Endodermal cell (in vitro differentiated cells): ENCODE measurements at regions not wholly inside any gene's neighbourhood (a gene's known extent, or its start where the extent isn't known, plus 50 kb on each side); places are given as distances from the start of the nearest gene placed in this dataset.

ENCODE experiments used
- DNase-seq: peaks from one replicate; pipeline ENCODE4 v3.0.0-alpha.2; 2017
- H3K27ac ChIP-seq: 2 replicates; pipeline ENCODE4 v1.5.1; 2013; ENCODE audit warnings: mild to moderate bottlenecking, low read depth, low read length, moderate library complexity
- H3K27me3 ChIP-seq: 2 replicates; pipeline ENCODE4 v1.6.1; 2013; ENCODE audit warnings: mild to moderate bottlenecking, low read length, moderate library complexity; ENCODE audit not compliant: insufficient read depth, control insufficient read depth, poor library complexity, severe bottlenecking
- H3K36me3 ChIP-seq: 2 replicates; pipeline ENCODE4 v1.7.0; 2013; ENCODE audit warnings: mild to moderate bottlenecking, low read length, moderate library complexity; ENCODE audit not compliant: control insufficient read depth, insufficient read depth
- H3K4me1 ChIP-seq: one replicate; pipeline ENCODE4 v1.7.0; 2013; ENCODE audit warnings: low read length; ENCODE audit not compliant: control insufficient read depth, insufficient read depth
- H3K4me3 ChIP-seq: 2 replicates; pipeline ENCODE4 v1.5.1; 2013; ENCODE audit warnings: mild to moderate bottlenecking, low read length, moderate library complexity
- H3K9ac ChIP-seq: 2 replicates; pipeline ENCODE4 v1.6.1; 2013; ENCODE audit warnings: mild to moderate bottlenecking, low read length, moderate library complexity; ENCODE audit not compliant: poor library complexity, severe bottlenecking; ENCODE audit errors: extremely low read depth
- H3K9me3 ChIP-seq: 2 replicates; pipeline ENCODE4 v1.6.1; 2013; ENCODE audit warnings: mild to moderate bottlenecking, low read length, moderate library complexity; ENCODE audit not compliant: control insufficient read depth
- H3K27ac Mint-ChIP-seq: 2 replicates; pipeline ENCODE4 v1.8.0; 2020; ENCODE audit warnings: mixed read lengths
- H3K27me3 Mint-ChIP-seq: 2 replicates; pipeline ENCODE4 v1.8.0; 2021; ENCODE audit warnings: mild to moderate bottlenecking, mixed read lengths; ENCODE audit not compliant: insufficient read depth
- H3K36me3 Mint-ChIP-seq: 2 replicates; pipeline ENCODE4 v1.8.0; 2020; ENCODE audit warnings: low read depth, mixed read lengths
- H3K4me1 Mint-ChIP-seq: 2 replicates; pipeline ENCODE4 v1.8.0; 2020; ENCODE audit warnings: mixed read lengths
- H3K4me3 Mint-ChIP-seq: 2 replicates; pipeline ENCODE4 v1.8.0; 2020; ENCODE audit warnings: mild to moderate bottlenecking, moderate library complexity, mixed read lengths
- H3K9me3 Mint-ChIP-seq: 2 replicates; pipeline ENCODE4 v1.8.0; 2020; ENCODE audit warnings: mild to moderate bottlenecking, mixed read lengths
- WGBS, 2 experiments: methylation state at CpG; one replicate each; pipeline versions ENCODE4 v1.1.5 to v1.1.7; 2013; ENCODE audit warnings: missing lambda C conversion rate in 2 of 2, mixed read lengths in 1 of 2; ENCODE audit not compliant: insufficient coverage in 1 of 2, insufficient read length in 1 of 2; 5-methylcytosine and 5-hydroxymethylcytosine counted together
- TF ChIP-seq, protein P1 (sequence below): fragments of 200-600 bp; sonication (generic); conservative IDR thresholded peaks from 2 replicates; pipeline ENCODE4 v1.5.0; 2021; ENCODE audit warnings: antibody characterized with exemption, mild to moderate bottlenecking

DNA sequence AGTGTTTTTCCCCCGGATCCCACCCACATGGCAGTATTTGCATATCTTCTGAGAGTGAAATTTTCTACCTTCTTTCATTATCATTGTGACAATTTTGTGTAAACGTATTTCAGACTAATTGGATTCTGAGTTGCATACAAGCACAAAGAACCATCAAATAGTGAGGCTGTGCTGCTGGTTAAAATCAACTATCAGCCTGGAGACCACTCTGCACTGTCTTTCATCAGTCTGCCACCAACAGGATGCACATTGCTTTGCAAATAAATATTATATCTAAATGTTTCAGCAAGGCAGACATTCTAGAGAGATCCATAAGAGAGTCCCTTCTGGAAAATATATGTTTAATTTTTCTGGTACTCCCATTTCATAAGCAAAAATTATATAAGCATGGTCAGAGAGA is 851.8 kb downstream of the XPNPEP1 start:
- H3K4me3 Mint-ChIP-seq: no peak overlapping the region
- Histone ChIP-seq H3K27ac (no peak overlapping the region), H3K4me3 (no peak overlapping the region), H3K4me1 (no peaks in the 10 kb centered on the region), H3K9me3 (peaks cover 85% of the 10 kb centered on the region), H3K27me3 (no peaks in the 10 kb centered on the region), H3K9ac (no peak overlapping the region), H3K36me3 (no peaks in the 10 kb centered on the region)
- H3K27me3 Mint-ChIP-seq: peaks cover 4% of the 10 kb centered on the region
- no peak for DNase-seq
- no peaks in the 10 kb centered on the region for H3K9me3 Mint-ChIP-seq
- H3K4me1 Mint-ChIP-seq: peaks cover 5% of the 10 kb centered on the region
- TF ChIP-seq, protein P1, sequence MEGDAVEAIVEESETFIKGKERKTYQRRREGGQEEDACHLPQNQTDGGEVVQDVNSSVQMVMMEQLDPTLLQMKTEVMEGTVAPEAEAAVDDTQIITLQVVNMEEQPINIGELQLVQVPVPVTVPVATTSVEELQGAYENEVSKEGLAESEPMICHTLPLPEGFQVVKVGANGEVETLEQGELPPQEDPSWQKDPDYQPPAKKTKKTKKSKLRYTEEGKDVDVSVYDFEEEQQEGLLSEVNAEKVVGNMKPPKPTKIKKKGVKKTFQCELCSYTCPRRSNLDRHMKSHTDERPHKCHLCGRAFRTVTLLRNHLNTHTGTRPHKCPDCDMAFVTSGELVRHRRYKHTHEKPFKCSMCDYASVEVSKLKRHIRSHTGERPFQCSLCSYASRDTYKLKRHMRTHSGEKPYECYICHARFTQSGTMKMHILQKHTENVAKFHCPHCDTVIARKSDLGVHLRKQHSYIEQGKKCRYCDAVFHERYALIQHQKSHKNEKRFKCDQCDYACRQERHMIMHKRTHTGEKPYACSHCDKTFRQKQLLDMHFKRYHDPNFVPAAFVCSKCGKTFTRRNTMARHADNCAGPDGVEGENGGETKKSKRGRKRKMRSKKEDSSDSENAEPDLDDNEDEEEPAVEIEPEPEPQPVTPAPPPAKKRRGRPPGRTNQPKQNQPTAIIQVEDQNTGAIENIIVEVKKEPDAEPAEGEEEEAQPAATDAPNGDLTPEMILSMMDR: no peak
- H3K27ac Mint-ChIP-seq: no peak overlapping the region
- no peaks in the 10 kb centered on the region for H3K36me3 Mint-ChIP-seq
- WGBS, 2 experiments: 57 to 80% methylated on average over 1 to 2 of the region's 2 CpGs

GRCh38 chr10:109070492-109070891 is 852.8 kb downstream of the XPNPEP1 start:
- Mint-ChIP-seq H3K4me1 (peaks cover 5% of the 10 kb centered on the region), H3K27me3 (no peaks in the 10 kb centered on the region), H3K9me3 (no peaks in the 10 kb centered on the region), H3K4me3 (no peak overlapping the region), H3K36me3 (no peaks in the 10 kb centered on the region), H3K27ac (no peak overlapping the region)
- H3K36me3 ChIP-seq: no peaks in the 10 kb centered on the region
- no peaks in the 10 kb centered on the region for H3K27me3 ChIP-seq
- no peak for DNase-seq
- peak overlapping the region; percentile 13 for H3K4me3 ChIP-seq
- TF ChIP-seq, protein P1: no peak
- H3K9ac ChIP-seq: no peak overlapping the region
- no peaks in the 10 kb centered on the region for H3K4me1 ChIP-seq
- peaks cover 85% of the 10 kb centered on the region for H3K9me3 ChIP-seq
- no peak overlapping the region for H3K27ac ChIP-seq

- TF ChIP-seq, protein P1: no peak
- Mint-ChIP-seq H3K9me3 (peaks cover 6% of the 10 kb centered on the region), H3K4me1 (peaks cover 5% of the 10 kb centered on the region), H3K27ac (no peak overlapping the region), H3K27me3 (no peaks in the 10 kb centered on the region), H3K36me3 (no peaks in the 10 kb centered on the region), H3K4me3 (no peak overlapping the region)
- Histone ChIP-seq H3K36me3 (no peaks in the 10 kb centered on the region), H3K4me3 (no peak overlapping the region), H3K4me1 (no peaks in the 10 kb centered on the region), H3K9me3 (peaks cover 88% of the 10 kb centered on the region), H3K27ac (no peak overlapping the region), H3K27me3 (no peaks in the 10 kb centered on the region), H3K9ac (no peak overlapping the region)
- no peak for DNase-seq
Measured at GRCh38 chr10:109067031-109067430, 856.3 kb downstream of the XPNPEP1 start.
